ENCODE measurements at regions not wholly inside any gene's neighbourhood (a gene's known extent, or its start where the extent isn't known, plus 50 kb on each side); places are given as distances from the start of the nearest gene placed in this dataset.

- Histone ChIP-seq H3K4me3 (no peak overlapping the region), H3K27me3 (ENCODE audit: low read depth) (no peaks in the 10 kb centered on the region), H3K9me3 (no peaks in the 10 kb centered on the region), H3K27ac (no peak overlapping the region), H3K36me3 (no peaks in the 10 kb centered on the region), H3K4me1 (no peaks in the 10 kb centered on the region)
- DNase-seq (no peak), ATAC-seq (no peak)
- TF ChIP-seq CTCF (IDR thresholded peaks at IDR 0.05), result no peak
- intact Hi-C loops (cut with DNase I), result no loop called here
Observed at GRCh38 chr12:25424211-25424731, 128.8 kb downstream of the LMNTD1 start.

- H3K9me3 ChIP-seq, result no peaks in the 10 kb centered on the region
- no peak for DNase-seq
- no peak overlapping the region for H3K27ac ChIP-seq
- no peaks in the 10 kb centered on the region for H3K36me3 ChIP-seq
- no peak for ATAC-seq
- TF ChIP-seq CTCF (IDR thresholded peaks at IDR 0.05), result no peak
- H3K27me3 ChIP-seq (ENCODE audit: low read depth), result no peaks in the 10 kb centered on the region
- H3K4me1 ChIP-seq, result no peaks in the 10 kb centered on the region
- H3K4me3 ChIP-seq, result no peak overlapping the region
- intact Hi-C loops (cut with DNase I), result no loop called here
Observed at GRCh38 chr12:25423355-25424050, 129.6 kb downstream of the LMNTD1 start.

GRCh38 chr12:25422241-25422640, 130.8 kb downstream of the LMNTD1 start:
- no peak for ATAC-seq
- intact Hi-C loops (cut with DNase I), result no loop called here
- no peak overlapping the region for H3K4me3 ChIP-seq
- H3K27ac ChIP-seq, result no peak overlapping the region
- no peaks in the 10 kb centered on the region for H3K4me1 ChIP-seq
- no peaks in the 10 kb centered on the region for H3K36me3 ChIP-seq
- no peaks in the 10 kb centered on the region for H3K9me3 ChIP-seq
- H3K27me3 ChIP-seq (ENCODE audit: low read depth), result no peaks in the 10 kb centered on the region
- no peak for DNase-seq
- TF ChIP-seq CTCF (IDR thresholded peaks at IDR 0.05), result no peak

GRCh38 chr12:25421651-25422167, 131.4 kb downstream of the LMNTD1 start:
- ATAC-seq (no peak), DNase-seq (no peak)
- intact Hi-C loops (cut with DNase I), result no loop called here
- no peaks in the 10 kb centered on the region for H3K4me1 ChIP-seq
- H3K36me3 ChIP-seq, result no peaks in the 10 kb centered on the region
- no peak overlapping the region for H3K4me3 ChIP-seq
- no peaks in the 10 kb centered on the region for H3K27me3 ChIP-seq (ENCODE audit: low read depth)
- no peaks in the 10 kb centered on the region for H3K9me3 ChIP-seq
- no peak overlapping the region for H3K27ac ChIP-seq
- TF ChIP-seq CTCF (IDR thresholded peaks at IDR 0.05), result no peak

GRCh38 chr12:25420116-25420515, 133.0 kb downstream of the LMNTD1 start:
- TF ChIP-seq CTCF (IDR thresholded peaks at IDR 0.05), result no peak
- no peaks in the 10 kb centered on the region for H3K4me1 ChIP-seq
- no peaks in the 10 kb centered on the region for H3K36me3 ChIP-seq
- intact Hi-C loops (cut with DNase I), result no loop called here
- no peaks in the 10 kb centered on the region for H3K27me3 ChIP-seq (ENCODE audit: low read depth)
- DNase-seq (no peak), ATAC-seq (no peak)
- H3K27ac ChIP-seq, result no peak overlapping the region
- no peaks in the 10 kb centered on the region for H3K9me3 ChIP-seq
- H3K4me3 ChIP-seq, result no peak overlapping the region

Data from lower lobe of right lung (tissue), 2 donors.